HG02763 (cell line): ENCODE measurements at regions not wholly inside any gene's neighbourhood (a gene's known extent, or its start where the extent isn't known, plus 50 kb on each side); places are given as distances from the start of the nearest gene placed in this dataset.
"Not testable (repeated sequence)": the region's sequence is repeated elsewhere in the genome, so short reads cannot be mapped to it uniquely, and the experiment has no call there.

Source experiments
- ATAC-seq: cut with Tn5 transposase; IDR thresholded peaks from one replicate; pipeline ENCODE4 v1.9.1; 2021; ENCODE audit warnings: mild to moderate bottlenecking, moderate library complexity; ENCODE audit not compliant: unreplicated experiment

- not testable (repeated sequence) for ATAC-seq
Observed at GRCh38 chr20:25989686-25990085, 293.0 kb upstream of the ZNF337 start.

- ATAC-seq, result no peak
Observed at GRCh38 chr20:25989196-25989595, 292.5 kb upstream of the ZNF337 start.

GRCh38 chr20:25987928-25988560, 291.4 kb upstream of the ZNF337 start:
- ATAC-seq, result not testable (repeated sequence)

- ATAC-seq, result peak; percentile 80
Observed at GRCh38 chr20:25987073-25987927, 290.6 kb upstream of the ZNF337 start.

GRCh38 chr20:25985597-25985996, 288.9 kb upstream of the ZNF337 start:
- no peak for ATAC-seq

- ATAC-seq, result no peak
Observed at GRCh38 chr20:25984933-25985332, 288.3 kb upstream of the ZNF337 start.

GRCh38 chr20:25982701-25983100, 286.0 kb upstream of the ZNF337 start:
- ATAC-seq, result not testable (repeated sequence)

GRCh38 chr20:25978450-25979190, 282.0 kb upstream of the ZNF337 start:
- ATAC-seq, result not testable (repeated sequence)

- not testable (repeated sequence) for ATAC-seq
Observed at GRCh38 chr20:25975816-25976215, 279.2 kb upstream of the ZNF337 start.

- ATAC-seq, result not testable (repeated sequence)
Observed at GRCh38 chr20:25965203-25965602, 268.6 kb upstream of the ZNF337 start.

- ATAC-seq, result not testable (repeated sequence)
Observed at GRCh38 chr20:25953876-25954275, 257.2 kb upstream of the ZNF337 start.

- ATAC-seq, result not testable (repeated sequence)
Observed at GRCh38 chr20:25935230-25935629, 238.6 kb upstream of the ZNF337 start.

- ATAC-seq, result not testable (repeated sequence)
Observed at GRCh38 chr20:25932806-25933205, 236.2 kb upstream of the ZNF337 start.

- ATAC-seq, result not testable (repeated sequence)
Observed at GRCh38 chr20:25932170-25932569, 235.5 kb upstream of the ZNF337 start.

GRCh38 chr20:25902321-25902720, 205.7 kb upstream of the ZNF337 start:
- ATAC-seq, result not testable (repeated sequence)

GRCh38 chr20:25898663-25899062, 202.0 kb upstream of the ZNF337 start:
- not testable (repeated sequence) for ATAC-seq

GRCh38 chr20:25879096-25879495, 182.4 kb upstream of the ZNF337 start:
- not testable (repeated sequence) for ATAC-seq

- ATAC-seq, result not testable (repeated sequence)
Observed at GRCh38 chr20:25868650-25868979, 172.0 kb upstream of the ZNF337 start.

GRCh38 chr20:25867776-25868649, 171.4 kb upstream of the ZNF337 start:
- peak; percentile 66 for ATAC-seq

- ATAC-seq, result not testable (repeated sequence)
Observed at GRCh38 chr20:25867015-25867775, 170.5 kb upstream of the ZNF337 start.
